ENCODE measurements at regions not wholly inside any gene's neighbourhood (a gene's known extent, or its start where the extent isn't known, plus 50 kb on each side); places are given as distances from the start of the nearest gene placed in this dataset.

DNA sequence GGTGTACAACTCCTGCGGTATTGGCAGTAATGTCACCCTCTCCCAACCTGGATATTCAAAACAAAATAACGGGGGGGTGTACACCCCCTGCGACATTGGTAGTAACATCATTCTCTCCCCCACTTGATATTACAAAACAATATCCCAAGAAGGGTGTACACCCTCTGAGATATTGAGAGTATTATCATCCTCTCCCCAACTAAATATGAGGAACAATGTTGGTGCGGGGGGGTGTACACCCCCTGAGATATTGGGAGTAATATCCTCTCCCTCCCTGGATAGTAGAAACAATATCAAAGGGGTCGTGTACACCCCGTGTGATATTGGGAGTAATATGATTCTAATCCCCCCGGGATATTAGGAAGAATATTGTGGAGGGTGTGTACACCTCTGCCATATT is 71.4 kb upstream of the ADGRA3 start:
- 83 to 91% methylated on average over 7 of the region's 7 CpGs for WGBS, 2 donors
- no peak overlapping the region for H3K27ac ChIP-seq (ENCODE audit: low read depth in 1 of 2, low read length in 1 of 2)

DNA sequence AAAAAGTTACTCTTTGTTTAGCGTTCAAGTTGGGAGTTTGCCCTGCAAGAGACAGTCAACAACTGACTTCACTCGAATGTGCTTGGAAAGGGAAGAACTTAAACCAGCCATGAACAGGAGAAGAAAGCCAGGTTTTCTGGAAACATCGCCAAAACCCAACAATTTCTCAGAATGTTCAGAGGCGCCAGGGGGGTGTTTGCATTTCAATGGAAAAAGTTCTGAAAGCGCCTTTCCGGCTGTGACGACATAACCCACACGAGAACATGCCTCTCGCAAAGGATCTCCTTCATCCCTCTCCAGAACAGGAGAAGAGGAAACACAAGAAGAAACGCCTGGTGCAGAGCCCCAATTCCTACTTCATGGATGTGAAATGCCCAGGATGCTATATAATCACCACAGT is 78.1 kb upstream of the ADGRA3 start:
- Histone ChIP-seq H3K27ac (ENCODE audit: low read depth in 1 of 2, low read length in 1 of 2) (no peak overlapping the region), H3K9me3 (ENCODE audit: control insufficient read depth in 4 of 4, insufficient read depth in 3 of 4, low read length in 3 of 4) (no peaks in the 10 kb centered on the region), H3K27me3 (ENCODE audit: control insufficient read depth in 3 of 3, insufficient read depth in 3 of 3, low read length in 2 of 3) (no peaks in the 10 kb centered on the region), H3K36me3 (ENCODE audit: control insufficient read depth in 4 of 4, insufficient read depth in 4 of 4, low read length in 4 of 4) (no peaks in the 10 kb centered on the region), H3K9ac (ENCODE audit: insufficient read depth in 1 of 2, low read length in 2 of 2) (no peak overlapping the region), H3K4me1 (ENCODE audit: control insufficient read depth in 5 of 5, insufficient read depth in 5 of 5, low read length in 5 of 5) (peaks cover 0 to 11% (median 0%) of the 10 kb centered on the region in 5 donors), H3K4me3 (no peak overlapping the region)
- no peak for DNase-seq
- no peak for ATAC-seq (ENCODE audit: insufficient read depth, low FRiP score)
- TF ChIP-seq, protein P1, sequence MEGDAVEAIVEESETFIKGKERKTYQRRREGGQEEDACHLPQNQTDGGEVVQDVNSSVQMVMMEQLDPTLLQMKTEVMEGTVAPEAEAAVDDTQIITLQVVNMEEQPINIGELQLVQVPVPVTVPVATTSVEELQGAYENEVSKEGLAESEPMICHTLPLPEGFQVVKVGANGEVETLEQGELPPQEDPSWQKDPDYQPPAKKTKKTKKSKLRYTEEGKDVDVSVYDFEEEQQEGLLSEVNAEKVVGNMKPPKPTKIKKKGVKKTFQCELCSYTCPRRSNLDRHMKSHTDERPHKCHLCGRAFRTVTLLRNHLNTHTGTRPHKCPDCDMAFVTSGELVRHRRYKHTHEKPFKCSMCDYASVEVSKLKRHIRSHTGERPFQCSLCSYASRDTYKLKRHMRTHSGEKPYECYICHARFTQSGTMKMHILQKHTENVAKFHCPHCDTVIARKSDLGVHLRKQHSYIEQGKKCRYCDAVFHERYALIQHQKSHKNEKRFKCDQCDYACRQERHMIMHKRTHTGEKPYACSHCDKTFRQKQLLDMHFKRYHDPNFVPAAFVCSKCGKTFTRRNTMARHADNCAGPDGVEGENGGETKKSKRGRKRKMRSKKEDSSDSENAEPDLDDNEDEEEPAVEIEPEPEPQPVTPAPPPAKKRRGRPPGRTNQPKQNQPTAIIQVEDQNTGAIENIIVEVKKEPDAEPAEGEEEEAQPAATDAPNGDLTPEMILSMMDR (IDR thresholded peaks at IDR 0.05; ENCODE audit: control extremely low read depth, extremely low read depth), result no peak
- WGBS, 2 donors, result 83 to 90% methylated on average over 10 of the region's 10 CpGs

More for the DNA sequence above, 71.4 kb upstream of the ADGRA3 start:
- no peaks in the 10 kb centered on the region for H3K36me3 ChIP-seq (ENCODE audit: control insufficient read depth in 4 of 4, insufficient read depth in 4 of 4, low read length in 4 of 4)
- H3K9ac ChIP-seq (ENCODE audit: insufficient read depth in 1 of 2, low read length in 2 of 2), result no peak overlapping the region
- no peaks in the 10 kb centered on the region for H3K27me3 ChIP-seq (ENCODE audit: control insufficient read depth in 3 of 3, insufficient read depth in 3 of 3, low read length in 2 of 3)
- no peaks in the 10 kb centered on the region for H3K4me1 ChIP-seq (ENCODE audit: control insufficient read depth in 5 of 5, insufficient read depth in 5 of 5, low read length in 5 of 5)
- H3K9me3 ChIP-seq (ENCODE audit: control insufficient read depth in 4 of 4, insufficient read depth in 3 of 4, low read length in 3 of 4), result no peaks in the 10 kb centered on the region
- no peak overlapping the region for H3K4me3 ChIP-seq
- TF ChIP-seq, protein P1 (IDR thresholded peaks at IDR 0.05; ENCODE audit: control extremely low read depth, extremely low read depth), result no peak
- ATAC-seq (ENCODE audit: insufficient read depth, low FRiP score) (no peak), DNase-seq (no peak)

DNA sequence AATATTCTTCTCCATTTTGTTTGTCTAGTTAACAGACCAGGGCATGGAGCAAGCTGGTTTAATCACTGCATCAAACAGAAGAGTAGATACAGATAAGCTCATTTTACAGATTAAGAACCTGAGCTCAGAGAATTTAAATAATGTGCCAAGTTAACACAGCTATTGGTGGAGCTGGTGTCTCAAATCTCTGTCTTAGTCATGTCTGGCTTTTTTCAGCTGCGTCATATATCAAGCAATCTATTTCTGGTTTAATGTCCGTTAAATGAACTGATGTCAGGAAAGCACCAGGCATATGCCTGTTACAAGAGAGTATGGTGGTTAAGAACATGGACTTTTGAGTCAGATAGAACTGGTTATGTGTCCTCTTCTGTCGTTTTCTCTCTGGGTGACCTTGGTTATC is 79.8 kb upstream of the ADGRA3 start:
- Histone ChIP-seq H3K27ac (ENCODE audit: low read depth in 1 of 2, low read length in 1 of 2) (no peak overlapping the region), H3K27me3 (ENCODE audit: control insufficient read depth in 3 of 3, insufficient read depth in 3 of 3, low read length in 2 of 3) (no peaks in the 10 kb centered on the region), H3K36me3 (ENCODE audit: control insufficient read depth in 4 of 4, insufficient read depth in 4 of 4, low read length in 4 of 4) (no peaks in the 10 kb centered on the region), H3K4me3 (no peak overlapping the region), H3K9me3 (ENCODE audit: control insufficient read depth in 4 of 4, insufficient read depth in 3 of 4, low read length in 3 of 4) (no peaks in the 10 kb centered on the region), H3K4me1 (ENCODE audit: control insufficient read depth in 5 of 5, insufficient read depth in 5 of 5, low read length in 5 of 5) (peaks cover 0 to 11% (median 0%) of the 10 kb centered on the region in 5 donors), H3K9ac (ENCODE audit: insufficient read depth in 1 of 2, low read length in 2 of 2) (no peak overlapping the region)
- TF ChIP-seq, protein P1 (IDR thresholded peaks at IDR 0.05; ENCODE audit: control extremely low read depth, extremely low read depth), result no peak
- no peak for ATAC-seq (ENCODE audit: insufficient read depth, low FRiP score)
- 56 to 77% methylated on average over 3 of the region's 3 CpGs for WGBS, 2 donors
- no peak for DNase-seq

DNA sequence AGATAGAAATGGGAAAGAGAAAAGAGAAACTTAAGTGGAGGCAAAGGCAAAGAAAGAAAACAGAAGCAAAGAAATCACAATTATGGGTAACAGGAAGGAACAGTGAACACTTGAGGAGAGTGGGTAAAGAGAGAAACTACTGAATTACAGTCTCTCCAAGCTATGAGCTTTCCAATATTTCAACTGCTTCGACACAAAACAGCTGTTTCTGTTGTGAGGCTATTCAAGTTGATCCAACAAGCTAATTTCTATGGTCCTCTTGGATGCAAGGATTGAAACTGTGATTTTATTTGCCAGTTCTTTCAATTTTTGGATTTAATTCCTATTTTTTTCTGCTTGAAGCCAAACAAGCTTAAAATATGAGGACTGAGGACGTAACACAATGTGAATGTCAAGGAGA is 80.5 kb upstream of the ADGRA3 start:
- no peak overlapping the region for H3K4me3 ChIP-seq
- no peak overlapping the region for H3K27ac ChIP-seq (ENCODE audit: low read depth in 1 of 2, low read length in 1 of 2)
- ATAC-seq (ENCODE audit: insufficient read depth, low FRiP score) (no peak), DNase-seq (peak in 2 of 3 donors; percentile 77 to 89)
- no peaks in the 10 kb centered on the region for H3K27me3 ChIP-seq (ENCODE audit: control insufficient read depth in 3 of 3, insufficient read depth in 3 of 3, low read length in 2 of 3)
- no peaks in the 10 kb centered on the region for H3K9me3 ChIP-seq (ENCODE audit: control insufficient read depth in 4 of 4, insufficient read depth in 3 of 4, low read length in 3 of 4)
- H3K36me3 ChIP-seq (ENCODE audit: control insufficient read depth in 4 of 4, insufficient read depth in 4 of 4, low read length in 4 of 4), result no peaks in the 10 kb centered on the region
- H3K9ac ChIP-seq (ENCODE audit: insufficient read depth in 1 of 2, low read length in 2 of 2), result no peak overlapping the region
- 62 to 66% methylated on average over 2 of the region's 2 CpGs for WGBS, 2 donors
- TF ChIP-seq, protein P1 (IDR thresholded peaks at IDR 0.05; ENCODE audit: control extremely low read depth, extremely low read depth), result no peak
- H3K4me1 ChIP-seq (ENCODE audit: control insufficient read depth in 5 of 5, insufficient read depth in 5 of 5, low read length in 5 of 5), result peaks cover 0 to 11% (median 0%) of the 10 kb centered on the region in 5 donors

All from lung (tissue), 11 donors.